ENCODE measurements at regions not wholly inside any gene's neighbourhood (a gene's known extent, or its start where the extent isn't known, plus 50 kb on each side); places are given as distances from the start of the nearest gene placed in this dataset.

DNA sequence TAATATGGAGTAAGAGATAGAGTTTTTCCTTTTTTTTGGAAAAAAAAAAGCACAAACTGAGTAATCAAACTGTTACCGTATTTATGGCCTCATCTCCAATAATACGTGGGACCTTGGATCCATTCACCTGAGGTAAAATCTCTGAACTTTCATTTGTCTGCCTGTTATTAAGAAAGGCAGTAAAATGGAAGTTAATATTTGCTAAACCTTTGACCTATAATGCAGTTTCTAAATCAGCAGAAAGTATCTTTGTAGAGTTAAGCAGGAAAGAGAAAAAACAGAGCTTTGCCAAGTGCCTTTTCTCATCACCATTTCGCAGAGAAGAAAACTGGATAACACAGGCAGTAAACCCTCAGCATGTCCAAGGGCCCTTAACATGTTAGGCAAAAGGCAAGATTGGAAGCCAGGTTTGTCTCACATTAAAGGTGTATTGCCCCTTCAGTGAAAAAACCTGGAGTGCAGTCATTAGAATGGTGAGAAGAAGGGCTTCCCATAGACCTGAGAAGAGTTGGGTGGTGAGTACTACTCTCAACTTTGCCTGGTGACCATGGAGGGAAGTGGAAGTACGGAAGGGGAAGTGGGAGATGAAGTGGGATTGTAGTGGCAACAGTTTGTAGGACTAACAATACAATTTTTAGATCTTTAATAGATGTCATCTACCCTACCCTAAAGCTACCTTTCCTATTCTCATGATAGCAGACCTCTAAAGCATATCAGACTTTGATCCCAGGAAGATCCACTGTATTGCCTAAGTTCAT, 65.4 kb upstream of the GRAMD2B start:
- Histone ChIP-seq H3K27ac (ENCODE audit: insufficient read depth, low read depth, low read length) (no peak overlapping the region), H2AFZ (ENCODE audit: low read depth, low read length) (no peak overlapping the region), H3K9ac (replicated peaks; ENCODE audit: extremely low read depth, insufficient read depth, low read length) (no peak overlapping the region), H4K20me1 (replicated peaks; ENCODE audit: control insufficient read depth, extremely low read depth, insufficient read depth, low read length) (no peaks in the 10 kb centered on the region), H3K9me1 (replicated peaks; ENCODE audit: control insufficient read depth, extremely low read depth, insufficient read depth, low read length) (no peaks in the 10 kb centered on the region), H3K4me1 (ENCODE audit: control insufficient read depth, extremely low read depth, insufficient read depth, low read length) (peaks cover 22% of the 10 kb centered on the region), H3K4me2 (ENCODE audit: insufficient read depth, low read length) (no peak overlapping the region), H3K27me3 (ENCODE audit: control insufficient read depth in 2 of 2, insufficient read depth in 2 of 2, low read length in 2 of 2) (peaks cover 3 to 18% of the 10 kb centered on the region in 2 experiments), H3K4me3 (replicated peaks in 1 of 3; ENCODE audit: insufficient read depth in 1 of 3, low read depth in 1 of 3, low read length in 3 of 3) (no peak overlapping the region), H3K79me2 (ENCODE audit: control insufficient read depth, insufficient read depth, low read length) (no peaks in the 10 kb centered on the region), H3K36me3 (ENCODE audit: control insufficient read depth in 2 of 2, extremely low read depth in 1 of 2, insufficient read depth in 2 of 2, low read length in 2 of 2) (no peaks in the 10 kb centered on the region), H3K9me3 (replicated peaks; ENCODE audit: control insufficient read depth, insufficient read depth, low read length) (no peaks in the 10 kb centered on the region)
- no peak for DNase-seq (ENCODE audit: low read depth, low spot score)
- CTCF ChIA-PET, result interaction anchor here (1.2 to 2.7 kb wide), 5 partner anchors 9 to 183 kb away, joined by 3 to 12 read pairs (median 4); no protein-coding TSS in a partner anchor
- no peak for FAIRE-seq
- POLR2A ChIA-PET, result no interaction called here
- BruUV-seq (replicated peaks), result no TSS peak
- intact Hi-C loops (cut with micrococcal nuclease) (no loop called here), dilution Hi-C loops (cut with MboI; ENCODE audit: extremely low pct_ligation_motif_present, low sequenced_read_pairs) (no loop called here)
- TF ChIP-seq, protein P1, sequence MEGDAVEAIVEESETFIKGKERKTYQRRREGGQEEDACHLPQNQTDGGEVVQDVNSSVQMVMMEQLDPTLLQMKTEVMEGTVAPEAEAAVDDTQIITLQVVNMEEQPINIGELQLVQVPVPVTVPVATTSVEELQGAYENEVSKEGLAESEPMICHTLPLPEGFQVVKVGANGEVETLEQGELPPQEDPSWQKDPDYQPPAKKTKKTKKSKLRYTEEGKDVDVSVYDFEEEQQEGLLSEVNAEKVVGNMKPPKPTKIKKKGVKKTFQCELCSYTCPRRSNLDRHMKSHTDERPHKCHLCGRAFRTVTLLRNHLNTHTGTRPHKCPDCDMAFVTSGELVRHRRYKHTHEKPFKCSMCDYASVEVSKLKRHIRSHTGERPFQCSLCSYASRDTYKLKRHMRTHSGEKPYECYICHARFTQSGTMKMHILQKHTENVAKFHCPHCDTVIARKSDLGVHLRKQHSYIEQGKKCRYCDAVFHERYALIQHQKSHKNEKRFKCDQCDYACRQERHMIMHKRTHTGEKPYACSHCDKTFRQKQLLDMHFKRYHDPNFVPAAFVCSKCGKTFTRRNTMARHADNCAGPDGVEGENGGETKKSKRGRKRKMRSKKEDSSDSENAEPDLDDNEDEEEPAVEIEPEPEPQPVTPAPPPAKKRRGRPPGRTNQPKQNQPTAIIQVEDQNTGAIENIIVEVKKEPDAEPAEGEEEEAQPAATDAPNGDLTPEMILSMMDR (IDR thresholded peaks at IDR 0.05; ENCODE audit: extremely low read depth in 1 of 2, insufficient read depth in 1 of 2, low read depth in 1 of 2, low read length in 2 of 2), result no peak
- TF ChIP-seq EZH2 (IDR thresholded peaks at IDR 0.05; ENCODE audit: borderline replicate concordance, low read depth, low read length, severe bottlenecking) (no peak), FOS (IDR thresholded peaks at IDR 0.05; ENCODE audit: borderline replicate concordance, insufficient read depth, low read length) (no peak), GATA2 (IDR thresholded peaks at IDR 0.05; ENCODE audit: insufficient read depth, insufficient read length, low read depth, low read length) (no peak), JUN (IDR thresholded peaks at IDR 0.05; ENCODE audit: borderline replicate concordance, insufficient read depth, insufficient read length, low read depth) (no peak), POLR2A (IDR thresholded peaks at IDR 0.05; ENCODE audit: low read depth, low read length) (no peak), POLR2AphosphoS5 (IDR thresholded peaks at IDR 0.05; ENCODE audit: insufficient read depth, low read depth, low read length) (no peak), MYC (IDR thresholded peaks at IDR 0.05; ENCODE audit: low read depth, low read length) (no peak)
- TF ChIP-seq, protein P2, sequence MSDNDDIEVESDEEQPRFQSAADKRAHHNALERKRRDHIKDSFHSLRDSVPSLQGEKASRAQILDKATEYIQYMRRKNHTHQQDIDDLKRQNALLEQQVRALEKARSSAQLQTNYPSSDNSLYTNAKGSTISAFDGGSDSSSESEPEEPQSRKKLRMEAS (IDR thresholded peaks at IDR 0.05; ENCODE audit: insufficient read depth, insufficient read length), result no peak

Measured in endothelial cell of umbilical vein (primary cell).